ENCODE measurements at regions not wholly inside any gene's neighbourhood (a gene's known extent, or its start where the extent isn't known, plus 50 kb on each side); places are given as distances from the start of the nearest gene placed in this dataset.
"Not testable (repeated sequence)": the region's sequence is repeated elsewhere in the genome, so short reads cannot be mapped to it uniquely, and the experiment has no call there.

DNA sequence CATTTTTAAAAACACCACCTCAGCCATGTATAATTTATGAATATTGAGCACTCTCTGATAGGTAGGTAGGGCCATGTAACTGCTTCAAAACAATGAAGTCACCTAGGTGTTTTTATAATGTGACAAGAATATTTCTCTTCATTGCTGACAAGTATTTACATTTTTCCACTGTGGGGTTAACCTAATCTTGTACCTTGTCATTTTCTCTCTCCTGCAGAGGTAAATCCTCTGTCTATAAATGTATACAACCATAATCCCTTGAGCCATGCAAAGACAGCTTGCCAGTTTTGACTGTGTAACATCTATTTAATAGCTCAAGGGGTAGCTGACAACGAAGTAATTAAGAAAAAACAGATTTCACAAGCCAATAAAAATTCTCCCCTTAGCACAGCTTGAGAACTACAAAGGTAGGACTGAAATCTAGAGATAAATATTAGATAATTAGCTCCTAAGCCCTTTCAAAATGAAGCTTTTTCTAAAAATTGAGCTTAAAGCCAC lies 137.6 kb upstream of the POGK start:
- DNase-seq = no peak

DNA sequence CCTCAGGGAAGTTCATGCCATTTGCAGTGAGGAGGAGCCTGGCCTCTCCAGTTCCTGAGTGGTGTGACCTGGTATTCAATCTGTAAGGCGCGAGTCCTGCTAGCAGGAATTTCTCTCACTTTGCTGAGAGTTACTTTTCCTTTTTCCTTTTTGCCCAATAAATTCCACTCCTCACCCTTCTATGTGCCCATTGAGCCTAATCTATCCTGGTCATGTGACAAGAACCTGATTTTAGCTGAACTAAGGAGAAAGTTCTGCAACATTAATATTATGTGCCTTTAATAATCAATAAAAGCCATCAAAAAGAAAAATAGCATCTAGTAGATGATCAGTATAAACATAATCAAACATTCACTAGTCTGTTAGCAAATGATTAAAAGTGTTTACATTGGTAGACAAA lies 136.1 kb upstream of the POGK start:
- DNase-seq = no peak

DNA sequence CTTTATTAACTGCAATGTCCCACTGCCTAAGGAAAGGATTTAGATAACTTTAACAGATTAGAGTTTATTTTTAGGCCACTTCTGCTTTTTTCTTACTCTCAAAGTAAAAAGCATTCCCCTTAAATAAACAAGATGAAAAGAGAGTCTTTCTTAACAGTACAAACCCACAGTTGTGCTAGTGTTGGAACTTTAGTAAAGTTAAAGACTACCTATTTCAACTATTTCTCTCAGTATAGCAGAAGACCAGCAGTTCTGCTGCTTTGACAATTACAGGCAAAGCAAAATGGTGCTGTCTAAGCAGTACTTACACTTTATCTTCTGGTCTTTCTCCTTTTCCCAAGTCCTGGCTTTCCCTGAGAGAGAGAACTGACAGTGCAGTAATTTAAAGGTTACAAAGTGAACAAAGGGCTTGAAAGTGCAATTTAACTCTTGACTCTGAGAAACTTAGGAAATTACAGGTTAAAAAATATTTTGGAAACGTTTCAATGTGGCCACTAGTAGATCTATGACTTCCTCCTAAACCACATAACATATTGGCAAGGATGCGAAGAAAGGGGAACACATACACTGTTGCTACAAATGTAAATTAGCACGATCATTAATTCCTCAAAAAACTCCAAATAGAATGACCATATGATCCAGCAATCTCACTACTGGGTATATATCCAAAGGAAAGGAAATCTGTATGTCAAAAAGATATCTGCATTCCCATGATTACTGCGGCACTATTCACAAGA lies 135.4 kb upstream of the POGK start:
- DNase-seq = peak; percentile 23 to 42

DNA sequence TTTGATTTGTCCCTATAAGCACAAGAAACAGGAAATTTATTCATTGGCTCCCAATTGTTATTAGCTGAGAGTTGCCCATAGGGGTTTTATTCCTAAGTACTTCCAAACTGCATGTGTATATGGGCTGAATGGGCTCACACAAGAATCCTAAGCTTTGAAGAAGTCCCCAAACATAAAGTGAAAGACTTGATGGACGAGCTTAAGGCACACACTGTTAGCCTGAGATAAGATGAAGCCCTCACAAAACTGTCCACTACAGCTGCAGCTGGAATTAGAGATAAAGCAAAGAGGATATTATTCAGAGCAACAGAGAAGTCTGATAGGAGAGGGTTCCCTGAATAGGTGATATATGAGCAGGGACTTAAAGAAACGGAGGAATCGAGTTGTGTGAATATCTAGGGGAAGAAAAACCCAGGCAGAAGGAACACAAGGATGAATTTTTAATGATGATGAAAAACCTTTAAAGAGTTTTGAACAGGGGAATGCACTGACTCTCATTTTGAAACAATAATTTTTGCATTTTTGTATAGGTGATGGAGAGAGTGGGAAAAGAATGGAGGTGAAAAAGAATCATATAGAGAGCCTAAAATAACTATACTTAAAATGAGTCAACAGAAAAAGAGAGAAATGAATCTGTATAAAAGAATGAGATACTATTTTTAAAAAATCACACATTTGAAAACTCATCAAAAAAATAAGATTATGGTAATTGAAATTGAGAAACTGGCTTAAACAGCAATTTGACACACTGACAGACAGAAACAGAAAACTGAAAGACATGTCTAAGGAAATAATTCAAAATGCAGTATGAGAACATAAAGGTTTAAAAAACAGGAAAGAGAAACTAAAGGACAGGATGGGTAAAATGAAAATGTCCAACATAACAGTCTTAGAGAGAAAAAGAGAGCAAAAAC lies 133.6 kb upstream of the POGK start:
- no peak for DNase-seq

DNA sequence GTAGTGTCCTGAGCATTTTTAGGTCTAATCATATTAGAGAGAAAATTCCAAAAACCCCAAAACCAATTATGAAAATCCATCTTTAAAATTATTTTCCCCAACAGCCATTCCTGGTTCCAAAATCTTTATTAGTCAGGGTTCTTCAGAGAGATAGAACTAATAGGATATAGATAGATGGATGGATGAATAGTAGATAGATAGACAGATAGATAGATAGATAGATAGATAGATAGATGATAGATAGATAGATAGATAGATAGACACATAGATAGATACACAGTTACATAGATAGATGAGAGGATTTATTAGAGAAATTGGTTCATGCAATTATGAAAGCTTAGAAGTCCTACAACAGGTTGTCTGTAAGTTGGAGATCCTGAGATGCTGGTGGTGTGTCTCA lies 122.7 kb upstream of the POGK start:
- no peak for DNase-seq

DNA sequence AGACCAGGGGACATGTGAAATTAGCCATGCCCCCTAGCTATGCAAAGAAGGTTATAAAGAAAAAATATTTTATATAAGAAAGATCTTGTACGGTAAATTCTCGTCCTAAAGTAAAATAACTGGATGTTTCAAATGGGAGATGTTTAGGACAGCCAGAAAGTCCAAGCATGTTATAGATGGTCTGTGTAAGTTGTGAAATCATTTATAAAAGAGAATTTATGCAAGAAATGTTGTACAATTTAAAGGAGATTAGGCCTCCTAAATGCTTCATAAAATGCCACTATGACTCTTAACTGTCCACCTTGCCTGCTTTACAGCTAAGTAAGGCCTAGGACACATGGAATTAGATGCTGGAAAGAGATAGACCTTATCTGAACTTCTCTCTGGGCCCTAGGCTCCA lies 118.1 kb upstream of the POGK start:
- peak in 1 of 2 experiments; percentile 7 for DNase-seq

DNA sequence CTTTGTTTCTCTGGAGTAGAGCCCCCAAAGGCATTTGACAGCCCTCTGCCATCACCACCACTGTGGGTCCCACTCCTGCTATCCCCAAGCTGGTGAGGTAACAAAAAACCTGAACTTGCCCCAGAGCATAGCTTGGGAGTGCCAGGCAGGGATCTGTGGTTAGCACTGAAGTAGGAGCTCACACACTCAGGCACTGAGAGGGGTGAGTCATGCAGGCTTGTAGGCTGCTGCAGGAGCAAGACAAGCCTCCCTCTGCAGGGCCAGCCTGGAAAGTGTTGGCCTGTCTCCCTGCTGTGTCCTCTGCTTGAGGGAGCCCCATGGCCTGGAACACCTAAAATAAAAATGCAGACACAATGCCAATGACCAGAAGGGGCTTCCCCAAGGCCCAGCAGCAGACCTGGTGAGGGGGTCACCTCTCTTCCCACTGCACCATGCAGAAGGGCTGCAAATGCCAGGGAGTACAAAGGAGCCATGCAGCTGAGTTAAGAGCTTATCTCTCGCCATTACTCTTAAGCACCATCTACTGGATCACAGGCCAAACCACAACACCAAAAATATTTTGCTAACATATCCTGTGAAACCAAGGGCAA lies 108.9 kb upstream of the POGK start:
- peak; percentile 53 to 55 for DNase-seq

DNA sequence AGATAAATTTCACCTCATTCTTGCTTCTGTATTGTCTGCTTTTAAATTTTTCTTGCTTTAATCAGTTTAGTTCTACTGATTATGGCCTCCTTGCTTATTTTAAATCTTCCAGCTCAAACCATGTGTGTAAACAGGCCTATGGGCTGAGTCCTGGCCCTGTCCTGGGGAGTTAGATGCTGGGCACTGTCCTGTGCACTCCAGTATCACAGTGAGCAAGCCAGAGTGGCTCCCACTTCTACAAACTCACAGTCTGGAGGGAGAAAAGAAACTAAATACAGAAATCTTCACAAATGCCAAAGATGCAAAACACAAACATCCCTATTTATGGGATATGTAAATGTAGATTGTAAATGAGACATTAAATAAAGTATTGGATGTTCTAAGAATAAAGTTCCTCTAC lies 101.1 kb upstream of the POGK start:
- no peak for DNase-seq

DNA sequence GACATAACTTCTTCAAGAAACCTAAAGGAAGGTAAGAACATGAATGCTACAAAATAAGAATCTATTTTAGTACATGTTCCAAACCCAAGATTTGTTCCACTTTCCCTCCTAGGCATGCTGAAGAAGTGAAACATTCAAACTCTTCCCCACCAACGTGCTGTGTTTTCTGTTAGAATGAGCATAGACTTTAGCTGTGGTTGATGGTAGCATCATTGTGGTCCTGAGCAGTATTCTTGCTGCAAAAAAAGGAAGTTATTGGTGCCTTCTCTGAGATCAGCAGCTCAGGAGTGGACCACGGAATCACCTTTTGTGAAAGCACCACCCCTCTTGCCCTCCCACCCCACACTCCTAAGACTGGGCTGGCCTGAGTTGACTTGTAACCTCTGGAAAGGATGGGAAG lies 100.4 kb upstream of the POGK start:
- no peak for DNase-seq

DNA sequence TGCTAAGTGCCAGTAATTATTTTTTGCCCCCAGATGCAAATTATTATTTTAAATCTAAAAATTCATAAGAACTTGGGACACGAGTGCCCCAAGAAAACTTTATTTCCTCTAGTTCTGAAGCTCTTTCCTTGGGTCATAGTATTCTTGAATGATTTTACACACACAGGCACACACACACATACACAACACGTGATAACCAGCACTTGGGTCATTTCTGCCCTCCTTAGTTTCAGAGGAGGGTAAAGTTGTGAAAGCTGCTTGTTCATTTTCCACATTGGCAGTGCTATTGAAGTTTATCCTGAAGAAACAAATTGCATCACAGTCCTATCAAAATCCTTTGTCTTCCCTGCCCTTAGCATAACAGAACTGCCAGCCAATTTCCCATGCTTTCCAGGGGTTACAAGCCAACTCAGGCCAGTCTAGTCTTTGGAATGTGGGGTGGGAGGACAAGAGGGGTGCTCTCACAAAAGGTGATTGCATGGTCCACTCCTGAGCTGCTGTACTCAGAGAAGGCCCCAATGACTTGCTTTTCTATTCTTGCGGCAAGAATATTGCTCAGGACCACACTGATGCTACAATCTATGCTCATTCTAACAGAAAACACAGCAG lies 98.5 kb upstream of the POGK start:
- no peak for DNase-seq

DNA sequence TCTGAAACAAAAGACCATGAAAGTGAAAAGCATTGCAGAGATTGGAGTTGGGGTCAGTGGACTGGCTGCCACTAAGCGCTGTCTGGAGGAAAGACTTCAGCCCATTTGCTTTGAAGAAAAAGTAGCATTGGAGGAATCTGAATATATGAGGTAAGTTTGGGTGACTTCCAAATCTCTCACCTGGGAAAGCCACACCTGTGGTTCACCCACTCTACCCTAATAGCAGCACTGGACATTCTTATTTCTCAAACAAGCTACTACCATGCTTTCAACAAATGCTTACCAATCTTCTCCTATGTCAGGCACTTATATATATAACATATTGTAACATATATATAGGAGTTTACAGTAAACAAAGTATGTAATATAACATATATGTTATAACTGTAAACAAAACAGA lies 76.0 kb upstream of the POGK start:
- no peak for DNase-seq

DNA sequence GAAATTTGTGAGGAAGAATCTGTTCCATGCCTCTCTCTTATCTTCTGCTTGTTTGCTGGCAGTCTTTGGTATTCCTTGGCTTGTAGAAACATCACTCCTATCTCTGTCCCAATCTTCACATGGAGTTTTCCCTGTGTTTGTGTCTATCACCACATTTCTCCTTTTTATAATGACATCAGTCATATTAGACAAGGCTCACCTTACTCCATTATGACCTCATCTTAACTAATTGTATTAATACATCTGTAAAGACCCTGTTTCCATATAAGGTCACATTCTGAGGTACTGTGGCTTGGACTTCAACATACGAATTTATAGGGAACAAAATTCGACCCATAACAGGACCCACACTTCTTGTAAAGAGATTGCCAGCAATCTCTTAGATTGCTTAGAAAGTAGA lies 72.3 kb upstream of the POGK start:
- no peak for DNase-seq

DNA sequence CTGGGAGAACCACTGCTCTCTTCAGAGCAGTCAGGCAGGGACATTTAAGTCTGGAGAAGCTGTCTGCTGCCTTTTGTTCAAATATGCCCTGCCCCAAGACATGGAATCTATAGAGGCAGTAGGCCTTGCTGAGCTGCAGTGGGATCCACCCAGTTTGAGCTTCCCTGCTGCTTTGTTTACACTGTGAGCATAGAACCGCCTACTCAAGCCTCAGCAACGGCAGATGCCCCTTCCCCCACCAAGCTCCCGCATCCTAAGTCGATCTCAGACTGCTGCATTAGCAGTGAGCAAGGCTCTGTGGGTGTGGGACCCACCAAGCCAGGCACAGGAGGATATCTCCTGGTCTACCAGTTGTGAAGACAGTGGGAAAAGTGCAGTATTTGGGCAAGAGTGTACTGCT lies 54.6 kb upstream of the POGK start:
- not testable (repeated sequence) for DNase-seq

DNA sequence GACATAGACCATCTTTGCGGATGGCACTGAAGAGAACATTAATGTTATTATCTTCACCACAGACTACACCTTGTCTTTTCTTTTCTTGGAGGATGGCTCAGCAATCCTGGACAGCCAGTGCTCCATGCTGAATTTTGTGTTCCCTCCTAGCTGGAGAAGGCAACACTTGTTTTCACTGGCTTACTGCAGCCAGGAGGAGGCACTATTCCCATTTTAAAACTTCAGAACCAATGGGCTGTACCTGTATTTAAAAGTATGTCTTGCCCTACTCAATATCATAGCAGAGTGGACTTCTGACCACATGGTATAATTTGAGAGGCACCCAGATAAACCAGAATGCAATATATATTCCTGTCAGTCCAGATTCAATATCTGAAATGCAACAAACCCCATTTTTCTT lies 53.3 kb upstream of the POGK start:
- no peak for DNase-seq

DNA sequence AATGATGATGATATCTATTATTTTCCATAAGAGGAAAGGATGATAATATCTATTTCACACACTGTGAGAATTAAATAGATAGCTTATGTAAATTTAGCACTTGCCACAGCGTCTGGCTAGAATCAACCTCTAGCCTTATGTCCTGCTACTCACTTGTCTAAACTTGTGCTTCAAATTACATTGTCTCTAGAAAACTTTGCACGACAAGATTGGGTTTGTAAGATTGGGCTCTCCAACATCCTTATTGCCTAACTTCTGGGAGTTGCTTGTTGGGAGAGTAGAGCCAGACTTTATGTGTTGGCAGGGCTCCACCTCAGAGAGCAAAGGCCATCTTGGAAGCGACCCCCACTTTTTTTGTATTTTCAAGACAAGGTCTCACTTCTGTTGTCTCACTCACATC lies 50.0 kb upstream of the POGK start:
- DNase-seq = no peak

Data from Kasumi-1 (cell line).